ENCODE measurements at regions not wholly inside any gene's neighbourhood (a gene's known extent, or its start where the extent isn't known, plus 50 kb on each side); places are given as distances from the start of the nearest gene placed in this dataset.

- H3K4me3 ChIP-seq (replicated peaks; ENCODE audit: low read depth, low read length), result no peak overlapping the region
- TF ChIP-seq CTCF (IDR thresholded peaks at IDR 0.05; ENCODE audit: low read length, missing control alignments), result no peak
- no peak for DNase-seq (ENCODE audit: low read depth)
Measured at GRCh38 chr9:88303721-88304451, 84.4 kb upstream of the SPIN1 start.

GRCh38 chr9:88302579-88303324 is 85.5 kb upstream of the SPIN1 start:
- no peak for DNase-seq (ENCODE audit: low read depth)
- no peak for TF ChIP-seq CTCF (IDR thresholded peaks at IDR 0.05; ENCODE audit: low read length, missing control alignments)

GRCh38 chr9:88300556-88300955 is 87.7 kb upstream of the SPIN1 start:
- no peak for DNase-seq (ENCODE audit: low read depth)
- no peak overlapping the region for H3K4me3 ChIP-seq (replicated peaks; ENCODE audit: low read depth, low read length)
- TF ChIP-seq CTCF (IDR thresholded peaks at IDR 0.05; ENCODE audit: low read length, missing control alignments), result no peak

More at GRCh38 chr9:88302579-88303324, 85.5 kb upstream of the SPIN1 start:
- no peak overlapping the region for H3K4me3 ChIP-seq (replicated peaks; ENCODE audit: low read depth, low read length)

- TF ChIP-seq CTCF (IDR thresholded peaks at IDR 0.05; ENCODE audit: low read length, missing control alignments), result no peak
- no peak for DNase-seq (ENCODE audit: low read depth)
- H3K4me3 ChIP-seq (replicated peaks; ENCODE audit: low read depth, low read length), result no peak overlapping the region
Measured at GRCh38 chr9:88291856-88292255, 96.4 kb upstream of the SPIN1 start.

GRCh38 chr9:88291056-88291455 is 97.2 kb upstream of the SPIN1 start:
- DNase-seq (ENCODE audit: low read depth), result no peak
- H3K4me3 ChIP-seq (replicated peaks; ENCODE audit: low read depth, low read length), result no peak overlapping the region
- no peak for TF ChIP-seq CTCF (IDR thresholded peaks at IDR 0.05; ENCODE audit: low read length, missing control alignments)

GRCh38 chr9:88289532-88289931 is 98.7 kb upstream of the SPIN1 start:
- TF ChIP-seq CTCF (IDR thresholded peaks at IDR 0.05; ENCODE audit: low read length, missing control alignments), result no peak
- DNase-seq (ENCODE audit: low read depth), result no peak
- H3K4me3 ChIP-seq (replicated peaks; ENCODE audit: low read depth, low read length), result no peak overlapping the region
